NCI-H2171 treated with DMSO at 0.1 percent for 48 hours (cell line): ENCODE measurements at regions not wholly inside any gene's neighbourhood (a gene's known extent, or its start where the extent isn't known, plus 50 kb on each side); places are given as distances from the start of the nearest gene placed in this dataset.
A peak's percentile ranks its signal among the peaks of the same experiment; 100 is the strongest.

Experiments
- DNase-seq: peaks from one replicate; lab custom pipeline; 2025; lab: John Stamatoyannopoulos, UW

DNA sequence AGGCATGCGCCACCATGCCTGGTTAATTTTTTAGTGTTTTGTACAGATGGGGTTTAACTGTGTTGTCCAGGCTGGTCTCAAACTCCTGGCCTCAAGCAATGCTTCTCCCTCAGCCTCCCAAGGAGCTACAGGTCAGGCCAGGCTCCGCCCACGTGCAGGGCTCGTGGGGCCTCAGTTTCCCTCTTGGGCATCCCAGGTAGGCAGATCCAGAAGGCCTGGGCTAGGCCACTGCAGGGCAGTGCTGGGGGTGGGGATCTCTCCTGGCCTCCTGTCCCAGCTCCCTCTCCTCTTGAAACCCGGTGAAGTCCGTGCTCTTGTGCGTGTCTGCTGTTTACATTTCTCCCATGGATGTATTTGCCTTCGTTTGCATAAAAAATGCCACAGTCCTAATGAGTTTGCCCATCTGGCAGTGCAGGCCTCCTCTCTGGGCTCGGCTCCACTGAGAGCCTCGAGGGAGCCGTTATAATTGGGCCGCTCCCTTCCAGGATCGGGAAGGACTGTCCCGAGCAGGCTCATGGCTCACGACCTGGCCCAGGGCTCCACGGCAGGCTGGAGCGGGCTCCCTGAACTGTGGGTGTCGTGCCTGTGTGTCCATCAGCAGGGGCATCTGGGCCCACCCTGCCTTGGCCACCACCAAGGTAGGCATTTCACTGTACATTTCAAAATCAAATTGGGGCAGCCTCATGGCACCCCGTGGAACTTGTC is 52.6 kb upstream of the RUFY1 start:
- peak; percentile 34 for DNase-seq

- no peak for DNase-seq
Observed at GRCh38 chr5:179495906-179496455, 54.4 kb upstream of the RUFY1 start.

- peak; percentile 22 for DNase-seq
Observed at GRCh38 chr5:179494774-179495526, 55.4 kb upstream of the RUFY1 start.

DNA sequence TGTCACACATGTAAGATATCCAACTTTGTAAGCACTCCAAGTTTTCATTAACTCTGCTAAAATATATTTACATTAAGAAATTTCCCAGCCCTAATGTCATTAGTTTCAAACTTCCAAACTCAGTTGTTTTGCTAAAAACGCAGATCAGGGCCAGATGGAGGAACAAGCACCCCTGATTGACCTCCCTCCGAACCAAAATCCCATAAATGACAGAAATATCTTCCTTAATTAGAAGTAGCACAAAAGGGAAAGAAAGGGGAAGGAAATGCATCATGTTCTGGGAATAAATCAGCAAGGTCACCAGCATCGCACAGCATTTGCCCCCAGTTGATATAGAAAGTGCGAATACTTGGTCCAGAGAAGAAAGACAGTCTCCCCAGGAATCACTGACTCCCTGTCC is 61.4 kb upstream of the RUFY1 start:
- no peak for DNase-seq

- DNase-seq: no peak
Observed at GRCh38 chr5:179488491-179488890, 61.9 kb upstream of the RUFY1 start.

- no peak for DNase-seq
Observed at GRCh38 chr5:179487145-179487544, 63.2 kb upstream of the RUFY1 start.

DNA sequence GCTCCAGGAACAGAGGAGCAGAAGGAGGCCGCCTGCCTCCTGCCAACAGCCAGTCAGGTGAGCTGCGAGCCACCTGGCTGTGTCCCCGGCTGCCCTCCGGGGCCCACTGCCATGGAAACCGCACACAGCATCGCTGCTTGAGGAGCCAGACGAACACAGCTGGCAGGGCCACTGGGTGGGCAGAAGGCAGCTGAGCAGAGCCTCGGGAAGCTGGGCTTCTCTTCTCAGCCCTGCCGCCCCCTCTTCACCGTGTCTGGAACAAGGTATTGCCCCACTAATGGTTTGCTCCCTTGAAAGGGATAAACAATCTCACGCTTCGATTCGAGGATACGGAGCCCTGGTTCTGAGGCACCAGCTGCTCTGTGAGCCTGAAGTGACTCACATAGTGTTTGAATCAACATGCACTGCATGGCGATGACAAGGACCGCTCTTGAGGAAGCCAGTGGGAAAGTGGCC is 63.7 kb upstream of the RUFY1 start:
- DNase-seq: peak; percentile 84

DNA sequence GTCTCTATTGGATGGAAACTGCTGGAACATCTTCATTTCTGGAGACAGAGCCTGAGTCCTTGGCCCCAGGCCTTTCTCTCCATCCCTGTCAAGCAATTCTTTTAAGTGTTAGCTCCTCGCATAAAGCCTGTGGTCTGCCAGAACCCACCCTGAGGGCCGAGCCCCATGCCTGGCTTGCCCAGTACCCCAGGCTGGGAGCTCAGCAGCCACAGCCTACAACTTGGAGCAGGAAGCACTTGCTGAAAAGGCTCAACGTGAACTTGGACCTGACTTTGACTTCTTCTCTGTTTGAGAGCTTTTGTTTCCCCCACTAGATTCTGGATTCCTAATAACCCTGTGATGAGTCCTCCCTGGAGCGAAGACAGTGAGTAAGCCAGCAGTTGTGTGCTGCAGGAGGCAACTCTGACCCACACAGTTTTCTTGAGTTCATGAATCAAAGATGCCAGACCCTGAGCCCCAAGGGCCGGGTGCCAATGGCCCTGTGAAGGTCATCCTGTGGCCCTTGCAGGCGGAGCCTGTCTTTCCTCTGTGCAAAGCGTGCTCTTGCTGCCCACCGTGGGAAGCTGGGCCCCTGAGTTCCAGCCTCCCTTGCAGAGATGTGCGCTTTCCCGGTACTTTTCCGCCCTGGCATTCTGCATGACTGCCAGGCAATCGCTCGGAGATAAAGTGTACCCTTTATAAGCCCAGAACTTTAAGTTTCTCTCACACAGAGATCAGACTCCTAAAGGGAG is 64.3 kb upstream of the RUFY1 start:
- DNase-seq: no peak

DNA sequence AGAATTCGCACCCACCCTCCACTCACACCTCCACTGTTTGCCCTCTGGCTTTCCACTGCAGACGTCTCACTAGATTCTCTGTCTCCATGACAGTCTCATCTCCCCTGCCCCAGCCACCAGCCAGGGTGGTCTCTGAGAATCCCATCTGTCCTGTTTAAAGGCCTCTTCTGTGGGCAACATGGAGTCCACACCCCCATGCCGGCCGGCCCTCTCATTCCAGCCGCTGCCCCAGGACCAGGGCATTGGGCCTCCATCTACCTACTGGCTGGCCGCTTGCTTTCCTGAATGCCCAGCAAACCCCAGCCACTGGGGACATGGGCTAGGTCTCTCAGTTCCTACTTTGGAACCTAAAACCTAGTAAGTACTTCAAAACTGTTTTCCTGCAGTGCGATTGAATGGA is 65.6 kb upstream of the RUFY1 start:
- DNase-seq: no peak

GRCh38 chr5:179484201-179484600 is 66.2 kb upstream of the RUFY1 start:
- no peak for DNase-seq

DNA sequence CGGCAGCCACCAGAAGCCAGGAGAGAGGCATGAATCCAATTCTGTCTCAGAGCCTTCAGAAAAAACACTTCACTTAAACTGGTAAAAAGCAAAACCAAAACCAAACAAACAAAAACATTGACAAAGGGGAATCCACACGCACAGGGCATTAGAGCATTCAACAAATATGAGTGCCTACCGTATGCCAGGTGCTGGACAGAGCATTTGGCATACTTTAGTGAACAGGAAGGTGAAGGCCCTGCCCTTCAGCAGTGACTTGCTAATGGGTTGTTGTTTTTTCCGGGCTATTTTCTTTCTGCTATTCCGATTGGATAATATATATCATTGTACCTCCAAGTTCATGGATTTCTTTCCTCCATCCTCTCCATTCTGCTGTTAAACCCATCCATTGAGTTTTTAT is 71.7 kb upstream of the RUFY1 start:
- no peak for DNase-seq

GRCh38 chr5:179475208-179475751 is 75.1 kb upstream of the RUFY1 start:
- DNase-seq: no peak

- no peak for DNase-seq
Observed at GRCh38 chr5:179472641-179473040, 77.7 kb upstream of the RUFY1 start.

DNA sequence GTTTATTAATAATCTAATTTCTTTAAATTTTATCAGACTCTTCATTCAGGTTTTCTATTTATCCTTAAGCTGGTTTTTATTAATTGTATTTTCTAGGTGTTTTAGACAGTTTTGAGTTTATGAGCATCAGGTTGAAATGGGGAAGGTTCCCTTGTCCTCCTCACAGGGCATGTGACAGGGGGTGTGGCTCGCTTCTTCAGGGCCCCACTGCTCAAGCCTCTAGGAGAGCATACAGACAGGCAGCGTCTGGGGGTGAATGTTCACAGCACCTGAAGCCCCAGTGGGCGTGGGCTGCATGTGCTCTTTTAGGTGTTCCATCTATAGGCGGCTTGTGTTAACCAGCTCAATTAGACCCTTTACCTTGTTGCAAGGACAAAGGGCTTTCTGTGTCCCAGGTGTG is 78.2 kb upstream of the RUFY1 start:
- DNase-seq: no peak

DNA sequence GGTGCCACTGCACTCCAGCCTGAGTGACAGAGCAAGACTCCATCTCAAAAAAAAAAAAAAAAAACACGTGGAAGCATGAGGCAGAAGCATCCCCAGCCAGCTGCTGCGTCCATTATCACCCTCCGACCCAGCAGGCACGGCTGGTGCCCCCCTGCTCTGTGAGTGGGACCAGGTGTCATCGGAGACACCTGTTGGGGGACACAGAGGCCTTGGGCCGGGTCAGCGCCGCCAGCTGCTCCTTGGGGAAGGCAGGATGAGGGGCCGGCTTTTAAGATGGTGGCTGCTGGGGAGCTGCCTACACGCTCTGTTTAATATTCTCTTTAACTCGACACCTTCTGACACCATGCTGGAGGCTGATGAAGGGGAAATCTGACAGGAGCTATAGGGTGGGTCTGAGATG is 80.2 kb upstream of the RUFY1 start:
- DNase-seq: no peak

GRCh38 chr5:179468696-179469095 is 81.7 kb upstream of the RUFY1 start:
- DNase-seq: no peak

- DNase-seq: no peak
Observed at GRCh38 chr5:179467441-179467840, 82.9 kb upstream of the RUFY1 start.

- DNase-seq: no peak
Observed at GRCh38 chr5:179464631-179465030, 85.7 kb upstream of the RUFY1 start.

DNA sequence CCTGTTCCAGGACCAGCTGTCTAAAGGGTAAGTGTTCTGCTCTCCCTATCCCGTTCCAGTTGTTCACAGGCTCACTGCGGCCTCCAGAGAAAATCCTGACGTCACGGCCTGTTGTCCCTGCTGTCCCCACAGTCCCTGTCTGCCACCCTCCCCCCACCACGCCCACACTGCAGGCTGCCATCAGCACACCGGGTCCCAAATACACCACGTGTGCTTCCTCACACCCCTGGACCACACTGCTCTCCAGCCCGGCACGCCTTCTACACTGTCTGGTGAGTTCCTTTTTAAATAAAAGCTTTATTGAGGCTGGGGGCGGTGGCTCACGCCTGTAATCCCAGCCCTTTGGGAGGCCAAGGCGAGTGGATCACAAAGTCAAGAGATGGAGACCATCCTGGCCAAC is 88.3 kb upstream of the RUFY1 start:
- DNase-seq: no peak

DNA sequence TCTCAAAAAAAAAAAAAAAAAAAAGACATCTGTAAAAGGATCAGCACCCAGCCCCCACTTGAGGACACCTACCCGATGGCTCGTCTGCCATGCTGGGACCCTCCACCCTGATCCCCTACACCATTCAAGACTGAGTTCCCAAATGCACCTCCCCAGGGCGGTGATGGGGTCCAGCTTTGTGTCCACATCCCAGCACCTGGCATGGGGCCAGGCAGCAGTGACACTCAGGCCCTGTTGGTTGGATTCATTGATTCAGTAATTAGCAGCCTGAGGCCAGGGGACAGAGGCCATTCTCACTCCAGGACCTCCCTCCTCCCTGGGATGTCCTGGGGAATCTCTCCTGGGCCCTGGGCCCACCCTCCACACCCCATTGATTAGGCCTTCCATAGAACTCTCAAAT is 88.8 kb upstream of the RUFY1 start:
- no peak for DNase-seq

DNA sequence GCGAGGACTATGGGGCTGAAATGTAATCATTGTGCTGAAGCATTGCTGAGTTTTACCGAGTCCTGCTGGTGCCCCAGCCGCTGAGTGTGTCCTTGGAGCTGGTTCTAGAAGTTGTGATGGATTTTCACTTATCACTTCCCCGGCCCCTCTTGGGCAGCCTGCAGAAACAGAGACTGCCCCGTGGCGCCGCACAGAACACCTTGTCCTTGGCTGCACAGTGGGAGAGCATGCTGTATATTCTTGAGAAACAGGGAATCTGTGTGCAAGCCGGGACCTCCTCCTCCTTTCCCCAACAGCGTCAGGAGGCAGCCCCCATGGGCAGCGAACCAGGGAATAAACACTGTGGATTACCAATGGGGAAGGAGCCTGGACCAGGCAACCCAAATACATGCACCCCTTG is 90.6 kb upstream of the RUFY1 start:
- DNase-seq: no peak

- no peak for DNase-seq
Observed at GRCh38 chr5:179457612-179458011, 92.7 kb upstream of the RUFY1 start.
